Mesothelial cell of epicardium (in vitro differentiated cells): ENCODE measurements at regions not wholly inside any gene's neighbourhood (a gene's known extent, or its start where the extent isn't known, plus 50 kb on each side); places are given as distances from the start of the nearest gene placed in this dataset.

Experiments
- DNase-seq, 2 experiments: peaks; one replicate each; pipeline ENCODE4 v3.0.0; 2021; ENCODE audit warnings: low spot score in 2 of 2; ENCODE audit not compliant: unreplicated experiment in 2 of 2
- H3K27ac Mint-ChIP-seq: 2 replicates; pipeline ENCODE4 v1.8.0; 2021; ENCODE audit warnings: mixed read lengths
- H3K27me3 Mint-ChIP-seq: 2 replicates; pipeline ENCODE4 v1.8.0; 2021; ENCODE audit warnings: low read depth, mixed read lengths
- H3K36me3 Mint-ChIP-seq: 2 replicates; pipeline ENCODE4 v1.8.0; 2021; ENCODE audit warnings: mixed read lengths
- H3K4me1 Mint-ChIP-seq: 2 replicates; pipeline ENCODE4 v1.8.0; 2021; ENCODE audit warnings: mixed read lengths
- H3K4me3 Mint-ChIP-seq: 2 replicates; pipeline ENCODE4 v1.8.0; 2021; ENCODE audit warnings: mild to moderate bottlenecking, moderate library complexity, mixed read lengths
- H3K9me3 Mint-ChIP-seq: 2 replicates; pipeline ENCODE4 v1.8.0; 2021; ENCODE audit warnings: mixed read lengths
- TF ChIP-seq, protein P1 (sequence below): fragments of 200-600 bp; sonication (generic); IDR thresholded peaks from one replicate; pipeline ENCODE4 v1.5.0; 2021; ENCODE audit warnings: antibody characterized with exemption; ENCODE audit not compliant: unreplicated experiment

DNA sequence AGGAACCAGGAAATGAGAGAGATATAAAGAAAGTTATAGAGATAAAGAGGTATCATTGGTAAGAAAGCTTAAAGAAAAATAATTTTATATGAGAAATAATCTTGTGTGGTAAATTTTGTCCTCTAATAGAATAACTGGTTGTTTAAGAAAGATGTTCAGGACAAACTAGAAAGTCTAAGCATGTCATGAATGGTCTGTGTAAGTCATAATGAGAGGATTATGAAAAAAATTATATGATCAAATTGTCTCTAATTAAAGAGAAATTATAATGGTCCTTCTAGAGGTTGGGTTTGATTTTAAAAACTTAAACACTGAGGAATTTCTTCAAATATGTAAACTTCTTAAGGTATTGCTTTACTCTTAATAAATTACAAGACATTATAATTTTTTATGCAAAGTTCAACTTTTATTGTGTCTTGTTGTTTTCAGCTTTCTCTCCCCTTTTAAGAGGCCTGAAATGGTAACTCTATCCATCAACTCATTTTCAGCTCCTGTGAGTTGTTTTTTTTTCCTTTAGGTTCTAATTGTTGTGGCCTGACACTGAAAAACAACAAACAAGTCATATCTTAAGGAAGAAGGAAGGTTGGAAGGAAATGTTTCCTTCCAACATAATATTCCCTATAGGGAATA, 88.2 kb upstream of the CNOT2 start:
- H3K27ac Mint-ChIP-seq: no peak overlapping the region
- TF ChIP-seq, protein P1, sequence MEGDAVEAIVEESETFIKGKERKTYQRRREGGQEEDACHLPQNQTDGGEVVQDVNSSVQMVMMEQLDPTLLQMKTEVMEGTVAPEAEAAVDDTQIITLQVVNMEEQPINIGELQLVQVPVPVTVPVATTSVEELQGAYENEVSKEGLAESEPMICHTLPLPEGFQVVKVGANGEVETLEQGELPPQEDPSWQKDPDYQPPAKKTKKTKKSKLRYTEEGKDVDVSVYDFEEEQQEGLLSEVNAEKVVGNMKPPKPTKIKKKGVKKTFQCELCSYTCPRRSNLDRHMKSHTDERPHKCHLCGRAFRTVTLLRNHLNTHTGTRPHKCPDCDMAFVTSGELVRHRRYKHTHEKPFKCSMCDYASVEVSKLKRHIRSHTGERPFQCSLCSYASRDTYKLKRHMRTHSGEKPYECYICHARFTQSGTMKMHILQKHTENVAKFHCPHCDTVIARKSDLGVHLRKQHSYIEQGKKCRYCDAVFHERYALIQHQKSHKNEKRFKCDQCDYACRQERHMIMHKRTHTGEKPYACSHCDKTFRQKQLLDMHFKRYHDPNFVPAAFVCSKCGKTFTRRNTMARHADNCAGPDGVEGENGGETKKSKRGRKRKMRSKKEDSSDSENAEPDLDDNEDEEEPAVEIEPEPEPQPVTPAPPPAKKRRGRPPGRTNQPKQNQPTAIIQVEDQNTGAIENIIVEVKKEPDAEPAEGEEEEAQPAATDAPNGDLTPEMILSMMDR: no peak
- no peak for DNase-seq
- H3K27me3 Mint-ChIP-seq: no peaks in the 10 kb centered on the region
- H3K36me3 Mint-ChIP-seq: peaks cover 25% of the 10 kb centered on the region
- peaks cover 73% of the 10 kb centered on the region for H3K9me3 Mint-ChIP-seq
- no peaks in the 10 kb centered on the region for H3K4me1 Mint-ChIP-seq
- H3K4me3 Mint-ChIP-seq: no peak overlapping the region

DNA sequence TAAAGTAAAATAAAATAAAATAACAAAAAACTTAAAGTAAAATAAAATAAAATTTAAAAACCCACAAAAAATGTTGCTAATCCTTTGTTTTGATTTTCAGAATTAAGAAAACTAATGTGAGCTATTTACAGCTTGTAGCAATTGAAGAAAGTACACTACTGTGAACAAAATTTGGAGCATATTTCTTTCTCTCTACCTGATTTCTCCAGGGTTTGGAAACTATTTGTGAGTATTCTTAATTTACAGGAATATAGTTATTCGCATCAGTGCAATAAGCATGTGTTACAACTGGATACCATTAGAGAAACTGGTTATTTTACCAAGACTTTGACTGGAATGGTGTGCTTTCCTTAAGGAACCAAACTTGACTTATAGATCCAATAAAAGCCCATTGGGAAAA, 86.1 kb upstream of the CNOT2 start:
- Mint-ChIP-seq H3K27ac (no peak overlapping the region), H3K4me1 (no peaks in the 10 kb centered on the region), H3K27me3 (no peaks in the 10 kb centered on the region), H3K9me3 (peaks cover 77% of the 10 kb centered on the region), H3K4me3 (no peak overlapping the region), H3K36me3 (peaks cover 28% of the 10 kb centered on the region)
- DNase-seq: no peak
- TF ChIP-seq, protein P1: no peak

DNA sequence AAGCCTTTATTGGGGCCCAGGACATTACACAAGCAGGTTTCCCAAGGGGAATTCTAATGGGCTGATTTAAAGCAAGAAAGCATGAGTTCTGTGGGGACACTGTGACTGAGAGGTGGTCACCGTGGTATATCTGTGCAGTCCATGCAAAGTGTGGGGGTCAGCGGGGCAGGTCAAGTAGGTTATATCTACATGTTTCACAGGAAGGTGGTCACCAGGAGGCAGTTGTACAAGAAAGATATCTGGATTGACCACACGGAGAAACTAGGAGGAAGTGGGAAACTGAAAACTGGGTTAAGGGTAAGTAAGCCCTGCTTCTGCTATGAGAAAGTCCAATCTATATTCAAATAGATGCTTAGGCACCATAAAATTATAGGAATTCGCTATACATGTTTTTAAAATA, 77.8 kb upstream of the CNOT2 start:
- Mint-ChIP-seq H3K27me3 (no peaks in the 10 kb centered on the region), H3K36me3 (peaks cover 4% of the 10 kb centered on the region), H3K4me1 (peaks cover 8% of the 10 kb centered on the region), H3K9me3 (peaks cover 22% of the 10 kb centered on the region), H3K27ac (no peak overlapping the region), H3K4me3 (no peak overlapping the region)
- DNase-seq: no peak
- TF ChIP-seq, protein P1: no peak

DNA sequence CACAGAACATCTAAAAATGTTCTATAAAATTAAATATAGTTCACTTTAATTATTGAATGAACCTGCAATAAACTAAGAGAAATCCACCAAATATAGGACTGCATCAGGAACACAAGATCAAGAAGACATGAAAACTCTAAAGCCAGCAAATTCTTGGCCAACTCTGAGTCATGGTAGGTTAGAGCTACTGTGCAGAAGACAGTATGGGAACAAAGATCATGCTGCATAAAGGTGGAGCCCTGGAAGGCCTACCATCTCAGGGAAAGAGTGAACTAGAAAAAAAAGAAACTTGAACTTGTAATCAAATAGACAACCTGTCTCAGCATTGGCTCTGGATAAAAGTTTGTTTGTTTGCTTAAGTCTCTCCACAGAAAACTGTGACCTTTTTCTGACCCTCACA, 66.9 kb upstream of the CNOT2 start:
- H3K27me3 Mint-ChIP-seq: no peaks in the 10 kb centered on the region
- TF ChIP-seq, protein P1: no peak
- H3K4me3 Mint-ChIP-seq: no peak overlapping the region
- no peak overlapping the region for H3K27ac Mint-ChIP-seq
- DNase-seq: no peak
- H3K9me3 Mint-ChIP-seq: peaks cover 27% of the 10 kb centered on the region
- H3K36me3 Mint-ChIP-seq: no peaks in the 10 kb centered on the region
- H3K4me1 Mint-ChIP-seq: no peaks in the 10 kb centered on the region

DNA sequence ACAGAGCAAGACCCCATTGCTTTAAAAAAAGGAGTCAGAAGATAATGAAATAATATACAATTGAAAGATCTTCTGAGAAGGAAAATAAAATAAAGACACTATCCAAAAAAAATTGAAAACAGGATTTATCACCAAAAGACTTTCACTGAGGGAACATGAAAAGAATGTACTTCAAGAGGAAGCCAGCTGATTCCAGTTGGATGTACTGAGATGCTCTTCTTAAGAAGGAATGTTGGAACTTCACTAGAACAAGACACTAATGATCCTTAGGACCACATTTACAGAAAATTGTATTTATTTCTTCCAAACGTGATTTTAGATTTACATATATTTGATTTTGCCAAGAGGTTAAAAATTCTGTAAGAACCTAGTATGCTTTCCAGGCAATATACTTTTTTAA, 65.6 kb upstream of the CNOT2 start:
- peaks cover under 1% of the 10 kb centered on the region for H3K36me3 Mint-ChIP-seq
- DNase-seq: no peak
- H3K27ac Mint-ChIP-seq: no peak overlapping the region
- no peak overlapping the region for H3K4me3 Mint-ChIP-seq
- H3K9me3 Mint-ChIP-seq: peaks cover 33% of the 10 kb centered on the region
- no peaks in the 10 kb centered on the region for H3K4me1 Mint-ChIP-seq
- TF ChIP-seq, protein P1: no peak
- H3K27me3 Mint-ChIP-seq: no peaks in the 10 kb centered on the region

DNA sequence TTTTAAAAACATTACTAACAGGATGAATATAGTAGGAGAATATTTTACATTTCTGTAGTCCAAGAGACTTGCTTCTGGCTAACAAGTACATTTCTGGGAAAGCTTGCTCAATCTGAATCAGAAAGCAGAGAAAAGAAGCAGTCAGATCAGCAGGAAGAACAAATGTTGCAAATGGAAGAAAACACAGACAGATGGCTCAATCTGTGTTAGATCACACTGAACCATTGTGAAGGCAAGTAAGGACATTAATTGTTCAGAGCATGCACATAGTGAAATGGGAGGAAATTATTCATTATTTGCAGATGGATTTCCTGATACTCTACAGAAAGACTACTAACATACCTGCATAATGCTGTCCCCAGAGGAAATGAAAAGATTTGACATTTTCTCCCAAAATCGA, 65.2 kb upstream of the CNOT2 start:
- Mint-ChIP-seq H3K4me3 (no peak overlapping the region), H3K27me3 (no peaks in the 10 kb centered on the region), H3K27ac (no peak overlapping the region)

More for the DNA sequence above, 65.2 kb upstream of the CNOT2 start:
- no peak for DNase-seq
- Mint-ChIP-seq H3K9me3 (peaks cover 37% of the 10 kb centered on the region), H3K4me1 (no peaks in the 10 kb centered on the region), H3K36me3 (peaks cover 5% of the 10 kb centered on the region)
- TF ChIP-seq, protein P1: no peak
